ENCODE measurements at regions not wholly inside any gene's neighbourhood (a gene's known extent, or its start where the extent isn't known, plus 50 kb on each side); places are given as distances from the start of the nearest gene placed in this dataset.
"Not testable (repeated sequence)": the region's sequence is repeated elsewhere in the genome, so short reads cannot be mapped to it uniquely, and the experiment has no call there.

GRCh38 chr2:47728551-47728950 is 54.4 kb upstream of the MSH6 start:
- DNase-seq: no peak

- no peak for DNase-seq
Observed at GRCh38 chr2:47727956-47728355, 55.0 kb upstream of the MSH6 start.

GRCh38 chr2:47726978-47727377 is 56.0 kb upstream of the MSH6 start:
- DNase-seq: not testable (repeated sequence)

- no peak for DNase-seq
Observed at GRCh38 chr2:47725808-47726207, 57.1 kb upstream of the MSH6 start.

GRCh38 chr2:47724221-47724981 is 58.5 kb upstream of the MSH6 start:
- DNase-seq: no peak

- no peak for DNase-seq
Observed at GRCh38 chr2:47721296-47721695, 61.6 kb upstream of the MSH6 start.

- DNase-seq: no peak
Observed at GRCh38 chr2:47720559-47720958, 62.4 kb upstream of the MSH6 start.

GRCh38 chr2:47720036-47720435 is 62.9 kb upstream of the MSH6 start:
- DNase-seq: no peak

GRCh38 chr2:47719099-47719498 is 63.8 kb upstream of the MSH6 start:
- no peak for DNase-seq

GRCh38 chr2:47716307-47716706 is 66.6 kb upstream of the MSH6 start:
- DNase-seq: not testable (repeated sequence)

- no peak for DNase-seq
Observed at GRCh38 chr2:47715552-47715951, 67.4 kb upstream of the MSH6 start.

GRCh38 chr2:47708801-47709499 is 74.0 kb upstream of the MSH6 start:
- DNase-seq: no peak

GRCh38 chr2:47704287-47704686 is 78.7 kb upstream of the MSH6 start:
- DNase-seq: peak; percentile 11 to 31 (median 19)

GRCh38 chr2:47699533-47700215 is 83.3 kb upstream of the MSH6 start:
- DNase-seq: no peak

GRCh38 chr2:47698436-47698972 is 84.4 kb upstream of the MSH6 start:
- peak; percentile 11 to 41 (median 24) for DNase-seq

- peak in 1 of 3 donors; percentile 9 for DNase-seq
Observed at GRCh38 chr2:47697681-47698435, 85.1 kb upstream of the MSH6 start.

- DNase-seq: no peak
Observed at GRCh38 chr2:47697000-47697601, 85.8 kb upstream of the MSH6 start.

GRCh38 chr2:47696478-47696831 is 86.5 kb upstream of the MSH6 start:
- no peak for DNase-seq

- DNase-seq: no peak
Observed at GRCh38 chr2:47695800-47696477, 87.0 kb upstream of the MSH6 start.

GRCh38 chr2:47694451-47694850 is 88.5 kb upstream of the MSH6 start:
- not testable (repeated sequence) for DNase-seq

Data from muscle of back (tissue), 3 donors.